ENCODE measurements at regions not wholly inside any gene's neighbourhood (a gene's known extent, or its start where the extent isn't known, plus 50 kb on each side); places are given as distances from the start of the nearest gene placed in this dataset.

DNA sequence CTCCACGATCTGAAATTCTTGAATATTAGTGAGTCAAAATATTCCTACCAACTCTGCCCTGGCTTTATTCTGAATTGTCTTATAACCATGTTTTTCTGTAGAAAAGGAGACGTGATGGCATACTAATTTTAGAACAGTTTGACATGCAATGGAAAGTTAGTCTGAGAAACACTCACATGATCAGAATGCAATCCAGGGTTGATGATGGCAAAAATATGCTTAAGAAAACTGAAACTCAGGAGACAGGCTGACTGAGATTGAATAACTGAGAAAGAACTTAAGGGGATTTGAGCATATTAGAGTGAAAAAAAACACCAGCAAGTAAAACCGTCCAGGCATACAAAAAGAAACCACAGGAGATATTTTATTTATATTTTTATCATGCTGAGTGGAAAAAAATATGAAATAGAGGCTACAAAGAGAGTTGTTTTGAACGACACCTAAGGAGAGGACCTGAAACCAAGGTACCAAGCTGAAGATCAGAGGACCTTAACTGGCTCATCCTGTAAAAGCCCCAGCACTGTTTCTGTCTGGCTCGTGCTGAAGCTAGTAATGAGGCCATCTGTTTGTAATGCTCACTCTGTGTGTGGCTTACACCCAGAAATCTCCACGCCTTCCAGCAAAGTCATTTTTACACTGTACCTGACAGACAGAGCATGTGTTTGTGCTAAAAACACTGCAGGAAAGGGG lies 437.2 kb upstream of the PKDCC start:
- no peak overlapping the region for H3K4me3 ChIP-seq (ENCODE audit: low read depth, low read length)
- no peak overlapping the region for H3K27ac Mint-ChIP-seq (ENCODE audit: unreplicated experiment)
- H3K9me3 Mint-ChIP-seq (ENCODE audit: unreplicated experiment) = no peaks in the 10 kb centered on the region
- H3K36me3 ChIP-seq (ENCODE audit: control insufficient read depth, insufficient read depth, low read length) = no peaks in the 10 kb centered on the region
- no peaks in the 10 kb centered on the region for H3K4me1 Mint-ChIP-seq (ENCODE audit: low read depth, unreplicated experiment)
- BruUV-seq (replicated peaks) = no TSS peak
- TF ChIP-seq, protein P1, sequence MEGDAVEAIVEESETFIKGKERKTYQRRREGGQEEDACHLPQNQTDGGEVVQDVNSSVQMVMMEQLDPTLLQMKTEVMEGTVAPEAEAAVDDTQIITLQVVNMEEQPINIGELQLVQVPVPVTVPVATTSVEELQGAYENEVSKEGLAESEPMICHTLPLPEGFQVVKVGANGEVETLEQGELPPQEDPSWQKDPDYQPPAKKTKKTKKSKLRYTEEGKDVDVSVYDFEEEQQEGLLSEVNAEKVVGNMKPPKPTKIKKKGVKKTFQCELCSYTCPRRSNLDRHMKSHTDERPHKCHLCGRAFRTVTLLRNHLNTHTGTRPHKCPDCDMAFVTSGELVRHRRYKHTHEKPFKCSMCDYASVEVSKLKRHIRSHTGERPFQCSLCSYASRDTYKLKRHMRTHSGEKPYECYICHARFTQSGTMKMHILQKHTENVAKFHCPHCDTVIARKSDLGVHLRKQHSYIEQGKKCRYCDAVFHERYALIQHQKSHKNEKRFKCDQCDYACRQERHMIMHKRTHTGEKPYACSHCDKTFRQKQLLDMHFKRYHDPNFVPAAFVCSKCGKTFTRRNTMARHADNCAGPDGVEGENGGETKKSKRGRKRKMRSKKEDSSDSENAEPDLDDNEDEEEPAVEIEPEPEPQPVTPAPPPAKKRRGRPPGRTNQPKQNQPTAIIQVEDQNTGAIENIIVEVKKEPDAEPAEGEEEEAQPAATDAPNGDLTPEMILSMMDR (IDR thresholded peaks at IDR 0.05; ENCODE audit: insufficient read depth in 1 of 2, low read depth in 1 of 2, low read length in 1 of 2, severe bottlenecking in 1 of 2, unreplicated experiment in 1 of 2) = no peak
- no peaks in the 10 kb centered on the region for H3K36me3 Mint-ChIP-seq (ENCODE audit: insufficient read depth, unreplicated experiment)
- POLR2A ChIA-PET = no interaction called here
- intact Hi-C loops (cut with micrococcal nuclease; ENCODE audit: unreplicated experiment) = loop anchor here (10.0 kb wide), 1 partner anchor 174 kb away; no protein-coding TSS in a partner anchor
- no peak overlapping the region for H3K4me3 Mint-ChIP-seq (ENCODE audit: unreplicated experiment)
- peaks cover 4% of the 10 kb centered on the region for H3K27me3 Mint-ChIP-seq (ENCODE audit: insufficient read depth, unreplicated experiment)
- H3K9me3 ChIP-seq = no peaks in the 10 kb centered on the region
- DNase-seq = no peak
- CTCF ChIA-PET = no interaction called here
- H3K27me3 ChIP-seq (replicated peaks; ENCODE audit: control insufficient read depth, insufficient read depth, low read length) = no peaks in the 10 kb centered on the region
- H3K4me1 ChIP-seq = no peaks in the 10 kb centered on the region

DNA sequence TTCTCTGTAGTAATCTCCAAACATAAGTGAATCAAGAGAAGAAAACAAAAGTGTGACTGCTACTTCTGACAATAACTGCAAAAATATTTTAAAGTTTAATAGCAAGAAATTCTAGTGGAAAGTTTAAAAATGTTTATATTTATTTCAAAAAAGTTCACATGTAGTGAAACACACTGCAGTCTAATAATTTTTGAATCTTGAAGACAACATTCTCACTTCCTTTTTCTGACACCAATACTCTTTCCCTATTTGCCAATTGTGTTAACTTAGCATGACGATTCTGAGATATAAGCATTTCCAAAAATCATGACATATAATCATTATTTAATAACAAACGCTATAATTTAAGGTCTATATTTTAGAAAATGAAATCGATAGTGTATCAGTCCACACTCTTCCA lies 429.1 kb upstream of the PKDCC start:
- H3K4me3 Mint-ChIP-seq (ENCODE audit: unreplicated experiment) = no peak overlapping the region
- intact Hi-C loops (cut with micrococcal nuclease; ENCODE audit: unreplicated experiment) = loop anchor here (10.0 kb wide), 1 partner anchor 166 kb away; no protein-coding TSS in a partner anchor
- no peaks in the 10 kb centered on the region for H3K4me1 Mint-ChIP-seq (ENCODE audit: low read depth, unreplicated experiment)
- peaks cover 12% of the 10 kb centered on the region for H3K27me3 Mint-ChIP-seq (ENCODE audit: insufficient read depth, unreplicated experiment)
- no peaks in the 10 kb centered on the region for H3K9me3 ChIP-seq
- no peaks in the 10 kb centered on the region for H3K9me3 Mint-ChIP-seq (ENCODE audit: unreplicated experiment)
- no peak overlapping the region for H3K27ac Mint-ChIP-seq (ENCODE audit: unreplicated experiment)
- TF ChIP-seq, protein P1 (IDR thresholded peaks at IDR 0.05; ENCODE audit: insufficient read depth in 1 of 2, low read depth in 1 of 2, low read length in 1 of 2, severe bottlenecking in 1 of 2, unreplicated experiment in 1 of 2) = no peak
- BruUV-seq (replicated peaks) = no TSS peak
- no peak overlapping the region for H3K4me3 ChIP-seq (ENCODE audit: low read depth, low read length)
- no peak for DNase-seq
- CTCF ChIA-PET = no interaction called here
- H3K4me1 ChIP-seq = no peaks in the 10 kb centered on the region
- no peaks in the 10 kb centered on the region for H3K36me3 ChIP-seq (ENCODE audit: control insufficient read depth, insufficient read depth, low read length)
- no peaks in the 10 kb centered on the region for H3K27me3 ChIP-seq (replicated peaks; ENCODE audit: control insufficient read depth, insufficient read depth, low read length)
- no peaks in the 10 kb centered on the region for H3K36me3 Mint-ChIP-seq (ENCODE audit: insufficient read depth, unreplicated experiment)
- POLR2A ChIA-PET = no interaction called here

DNA sequence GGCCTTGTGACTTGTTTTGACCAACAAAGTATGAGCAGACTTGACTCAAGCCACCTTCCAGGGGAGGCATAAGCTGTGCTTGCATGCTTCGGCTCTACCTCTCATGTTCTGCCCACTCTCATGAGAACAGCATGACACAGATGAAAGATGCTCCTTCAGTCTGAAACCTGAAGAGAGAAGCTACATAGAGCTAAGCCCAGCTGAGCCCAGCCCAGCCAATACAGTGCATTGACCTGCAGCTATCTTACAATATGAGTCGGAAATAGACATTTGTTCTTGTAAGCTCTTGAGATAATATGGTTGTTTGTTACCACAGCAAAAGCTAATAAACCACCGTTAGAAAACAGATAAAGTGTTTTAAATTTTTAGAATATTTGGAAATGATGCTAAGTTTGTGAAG lies 426.7 kb upstream of the PKDCC start:
- no TSS peak for BruUV-seq (replicated peaks)
- TF ChIP-seq, protein P1 (IDR thresholded peaks at IDR 0.05; ENCODE audit: insufficient read depth in 1 of 2, low read depth in 1 of 2, low read length in 1 of 2, severe bottlenecking in 1 of 2, unreplicated experiment in 1 of 2) = no peak
- H3K4me1 Mint-ChIP-seq (ENCODE audit: low read depth, unreplicated experiment) = no peaks in the 10 kb centered on the region
- no peaks in the 10 kb centered on the region for H3K9me3 ChIP-seq
- DNase-seq = no peak
- no peaks in the 10 kb centered on the region for H3K9me3 Mint-ChIP-seq (ENCODE audit: unreplicated experiment)
- CTCF ChIA-PET = no interaction called here
- no peaks in the 10 kb centered on the region for H3K36me3 Mint-ChIP-seq (ENCODE audit: insufficient read depth, unreplicated experiment)
- H3K27ac Mint-ChIP-seq (ENCODE audit: unreplicated experiment) = no peak overlapping the region
- intact Hi-C loops (cut with micrococcal nuclease; ENCODE audit: unreplicated experiment) = no loop called here
- no peaks in the 10 kb centered on the region for H3K4me1 ChIP-seq
- no peaks in the 10 kb centered on the region for H3K36me3 ChIP-seq (ENCODE audit: control insufficient read depth, insufficient read depth, low read length)
- peaks cover 15% of the 10 kb centered on the region for H3K27me3 Mint-ChIP-seq (ENCODE audit: insufficient read depth, unreplicated experiment)
- H3K27me3 ChIP-seq (replicated peaks; ENCODE audit: control insufficient read depth, insufficient read depth, low read length) = no peaks in the 10 kb centered on the region
- H3K4me3 Mint-ChIP-seq (ENCODE audit: unreplicated experiment) = no peak overlapping the region
- no peak overlapping the region for H3K4me3 ChIP-seq (ENCODE audit: low read depth, low read length)
- POLR2A ChIA-PET = no interaction called here
